ENCODE measurements at regions not wholly inside any gene's neighbourhood (a gene's known extent, or its start where the extent isn't known, plus 50 kb on each side); places are given as distances from the start of the nearest gene placed in this dataset.

- no peak for DNase-seq (ENCODE audit: low read depth in 2 of 3, low spot score in 2 of 3)
Measured at GRCh38 chr10:128777342-128777741, 651.1 kb upstream of the MKI67 start.

GRCh38 chr10:128779416-128779815, 653.2 kb upstream of the MKI67 start:
- no peak for DNase-seq (ENCODE audit: low read depth in 2 of 3, low spot score in 2 of 3)

- no peak for DNase-seq (ENCODE audit: low read depth in 2 of 3, low spot score in 2 of 3)
Measured at GRCh38 chr10:128780156-128780761, 654.0 kb upstream of the MKI67 start.

GRCh38 chr10:128781637-128782036, 655.4 kb upstream of the MKI67 start:
- no peak for DNase-seq (ENCODE audit: low read depth in 2 of 3, low spot score in 2 of 3)

- no peak for DNase-seq (ENCODE audit: low read depth in 2 of 3, low spot score in 2 of 3)
Measured at GRCh38 chr10:128784444-128784843, 658.2 kb upstream of the MKI67 start.

GRCh38 chr10:128792426-128793140, 666.4 kb upstream of the MKI67 start:
- no peak for DNase-seq (ENCODE audit: low read depth in 2 of 3, low spot score in 2 of 3)

GRCh38 chr10:128793726-128794655, 667.8 kb upstream of the MKI67 start:
- no peak for DNase-seq (ENCODE audit: low read depth in 2 of 3, low spot score in 2 of 3)

- DNase-seq (ENCODE audit: low read depth in 2 of 3, low spot score in 2 of 3): no peak
Measured at GRCh38 chr10:128796396-128796912, 670.2 kb upstream of the MKI67 start.

GRCh38 chr10:128802062-128802461, 665.0 kb upstream of the MGMT start:
- DNase-seq (ENCODE audit: low read depth in 2 of 3, low spot score in 2 of 3): no peak

- DNase-seq (ENCODE audit: low read depth in 2 of 3, low spot score in 2 of 3): no peak
Measured at GRCh38 chr10:128803790-128804189, 663.3 kb upstream of the MGMT start.

GRCh38 chr10:128804411-128804810, 662.6 kb upstream of the MGMT start:
- no peak for DNase-seq (ENCODE audit: low read depth in 2 of 3, low spot score in 2 of 3)

GRCh38 chr10:128808921-128809440, 658.1 kb upstream of the MGMT start:
- no peak for DNase-seq (ENCODE audit: low read depth in 2 of 3, low spot score in 2 of 3)

- DNase-seq (ENCODE audit: low read depth in 2 of 3, low spot score in 2 of 3): no peak
Measured at GRCh38 chr10:128811511-128811910, 655.5 kb upstream of the MGMT start.

GRCh38 chr10:128812000-128812399, 655.0 kb upstream of the MGMT start:
- DNase-seq (ENCODE audit: low read depth in 2 of 3, low spot score in 2 of 3): no peak

GRCh38 chr10:128813574-128813973, 653.5 kb upstream of the MGMT start:
- no peak for DNase-seq (ENCODE audit: low read depth in 2 of 3, low spot score in 2 of 3)

- no peak for DNase-seq (ENCODE audit: low read depth in 2 of 3, low spot score in 2 of 3)
Measured at GRCh38 chr10:128814024-128814423, 653.0 kb upstream of the MGMT start.

GRCh38 chr10:128814782-128815181, 652.3 kb upstream of the MGMT start:
- no peak for DNase-seq (ENCODE audit: low read depth in 2 of 3, low spot score in 2 of 3)

- no peak for DNase-seq (ENCODE audit: low read depth in 2 of 3, low spot score in 2 of 3)
Measured at GRCh38 chr10:128816726-128817125, 650.3 kb upstream of the MGMT start.

GRCh38 chr10:128817636-128818035, 649.4 kb upstream of the MGMT start:
- DNase-seq (ENCODE audit: low read depth in 2 of 3, low spot score in 2 of 3): no peak

- DNase-seq (ENCODE audit: low read depth in 2 of 3, low spot score in 2 of 3): no peak
Measured at GRCh38 chr10:128820663-128821062, 646.4 kb upstream of the MGMT start.

GRCh38 chr10:128823201-128823600, 643.8 kb upstream of the MGMT start:
- DNase-seq (ENCODE audit: low read depth in 2 of 3, low spot score in 2 of 3): no peak
